ENCODE measurements at regions not wholly inside any gene's neighbourhood (a gene's known extent, or its start where the extent isn't known, plus 50 kb on each side); places are given as distances from the start of the nearest gene placed in this dataset.

DNA sequence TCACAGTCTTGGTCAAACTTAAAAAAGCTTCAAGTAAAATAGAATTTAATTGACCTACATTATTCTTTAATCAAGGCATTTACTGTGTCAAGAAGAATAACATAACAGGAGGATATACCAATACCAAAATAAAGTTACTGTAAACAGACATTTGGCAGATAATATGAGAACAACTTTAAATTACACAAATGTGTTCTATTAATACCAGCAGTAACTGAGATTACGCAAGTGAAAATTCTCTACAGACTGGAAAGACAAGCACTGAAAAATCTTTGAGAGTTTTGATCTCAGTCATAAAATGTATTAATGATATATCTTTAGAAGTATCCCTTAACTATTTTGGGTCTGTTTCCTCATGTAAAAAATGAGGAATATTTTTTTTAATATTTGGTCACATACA is 169.2 kb upstream of the SOX5 start:
- H3K36me3 Mint-ChIP-seq (ENCODE audit: unreplicated experiment) = no peaks in the 10 kb centered on the region
- TF ChIP-seq, protein P1, sequence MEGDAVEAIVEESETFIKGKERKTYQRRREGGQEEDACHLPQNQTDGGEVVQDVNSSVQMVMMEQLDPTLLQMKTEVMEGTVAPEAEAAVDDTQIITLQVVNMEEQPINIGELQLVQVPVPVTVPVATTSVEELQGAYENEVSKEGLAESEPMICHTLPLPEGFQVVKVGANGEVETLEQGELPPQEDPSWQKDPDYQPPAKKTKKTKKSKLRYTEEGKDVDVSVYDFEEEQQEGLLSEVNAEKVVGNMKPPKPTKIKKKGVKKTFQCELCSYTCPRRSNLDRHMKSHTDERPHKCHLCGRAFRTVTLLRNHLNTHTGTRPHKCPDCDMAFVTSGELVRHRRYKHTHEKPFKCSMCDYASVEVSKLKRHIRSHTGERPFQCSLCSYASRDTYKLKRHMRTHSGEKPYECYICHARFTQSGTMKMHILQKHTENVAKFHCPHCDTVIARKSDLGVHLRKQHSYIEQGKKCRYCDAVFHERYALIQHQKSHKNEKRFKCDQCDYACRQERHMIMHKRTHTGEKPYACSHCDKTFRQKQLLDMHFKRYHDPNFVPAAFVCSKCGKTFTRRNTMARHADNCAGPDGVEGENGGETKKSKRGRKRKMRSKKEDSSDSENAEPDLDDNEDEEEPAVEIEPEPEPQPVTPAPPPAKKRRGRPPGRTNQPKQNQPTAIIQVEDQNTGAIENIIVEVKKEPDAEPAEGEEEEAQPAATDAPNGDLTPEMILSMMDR (IDR thresholded peaks at IDR 0.05) = no peak
- no peak for DNase-seq (ENCODE audit: extremely low spot score, unreplicated experiment)

DNA sequence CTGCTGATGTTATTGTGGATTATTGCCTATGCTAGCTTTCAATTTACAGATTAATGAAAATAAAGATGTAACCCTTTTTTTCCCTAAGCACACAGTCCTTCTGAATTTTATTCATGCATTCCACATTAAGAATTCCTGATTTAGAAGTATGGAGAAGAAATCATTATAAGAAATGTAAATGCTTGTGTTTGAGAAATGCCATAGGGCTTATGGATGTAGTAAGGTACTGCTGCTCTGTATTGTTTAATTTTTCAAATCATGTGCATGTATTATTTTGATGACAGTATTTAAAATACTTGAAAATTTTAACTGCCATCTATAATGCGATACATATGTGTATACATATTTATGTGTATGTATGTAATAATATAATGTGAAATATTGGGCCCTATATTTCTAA is 167.1 kb upstream of the SOX5 start:
- peaks cover 8% of the 10 kb centered on the region for H3K9me3 Mint-ChIP-seq (ENCODE audit: unreplicated experiment)
- H3K27me3 Mint-ChIP-seq (ENCODE audit: unreplicated experiment) = no peaks in the 10 kb centered on the region
- no peak overlapping the region for H3K27ac Mint-ChIP-seq (ENCODE audit: unreplicated experiment)
- peaks cover 9% of the 10 kb centered on the region for H3K4me1 Mint-ChIP-seq (ENCODE audit: unreplicated experiment)
- DNase-seq (ENCODE audit: extremely low spot score, unreplicated experiment) = no peak
- no peak overlapping the region for H3K4me3 Mint-ChIP-seq (ENCODE audit: unreplicated experiment)
- TF ChIP-seq, protein P1 (IDR thresholded peaks at IDR 0.05) = no peak
- no peaks in the 10 kb centered on the region for H3K36me3 Mint-ChIP-seq (ENCODE audit: unreplicated experiment)

More for the DNA sequence above, 169.2 kb upstream of the SOX5 start:
- Mint-ChIP-seq H3K9me3 (ENCODE audit: unreplicated experiment) (peaks cover 8% of the 10 kb centered on the region), H3K4me1 (ENCODE audit: unreplicated experiment) (peaks cover 7% of the 10 kb centered on the region), H3K4me3 (ENCODE audit: unreplicated experiment) (no peak overlapping the region), H3K27ac (ENCODE audit: unreplicated experiment) (no peak overlapping the region), H3K27me3 (ENCODE audit: unreplicated experiment) (no peaks in the 10 kb centered on the region)

DNA sequence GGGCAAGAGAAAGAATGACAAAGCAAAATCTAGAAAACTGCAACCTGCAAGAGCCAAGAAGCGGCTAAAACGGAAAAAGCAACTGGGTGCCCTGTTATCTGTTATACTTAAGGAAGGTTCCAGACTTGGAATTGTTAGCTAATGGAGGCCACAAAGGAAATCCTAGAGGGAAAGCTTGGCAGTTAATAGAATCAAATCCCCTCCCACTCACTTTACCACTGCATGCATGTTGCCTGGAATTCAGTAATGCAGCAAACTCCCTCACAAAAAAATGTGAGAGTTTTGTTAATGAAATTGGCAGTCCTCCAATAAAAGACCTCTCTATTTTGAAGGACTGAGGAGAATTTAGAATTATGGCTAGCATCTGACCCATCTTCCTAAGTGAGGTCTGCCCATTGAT is 164.2 kb upstream of the SOX5 start:
- Mint-ChIP-seq H3K4me1 (ENCODE audit: unreplicated experiment) (peaks cover 16% of the 10 kb centered on the region), H3K27ac (ENCODE audit: unreplicated experiment) (no peak overlapping the region), H3K27me3 (ENCODE audit: unreplicated experiment) (no peaks in the 10 kb centered on the region), H3K9me3 (ENCODE audit: unreplicated experiment) (no peaks in the 10 kb centered on the region), H3K4me3 (ENCODE audit: unreplicated experiment) (no peak overlapping the region), H3K36me3 (ENCODE audit: unreplicated experiment) (no peaks in the 10 kb centered on the region)
- no peak for DNase-seq (ENCODE audit: extremely low spot score, unreplicated experiment)
- TF ChIP-seq, protein P1 (IDR thresholded peaks at IDR 0.05) = no peak

DNA sequence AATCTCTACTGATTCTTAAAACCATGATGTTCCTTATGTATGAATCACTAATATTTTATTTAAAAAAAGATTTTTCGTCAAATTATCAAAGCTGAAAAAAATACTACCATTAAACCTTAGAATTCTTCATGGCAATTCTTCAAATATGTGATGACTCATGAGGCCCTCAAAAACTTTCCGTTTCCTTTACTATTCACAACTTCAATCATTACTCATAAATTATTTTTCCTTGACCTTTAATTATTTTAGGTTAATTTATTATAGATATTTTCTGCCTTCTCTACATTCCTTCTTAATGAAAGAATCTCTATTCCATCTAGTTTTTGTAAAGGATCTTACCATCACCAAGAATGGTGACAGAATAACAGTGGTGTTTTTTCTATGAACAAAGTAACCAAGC is 162.1 kb upstream of the SOX5 start:
- peaks cover 5% of the 10 kb centered on the region for H3K27me3 Mint-ChIP-seq (ENCODE audit: unreplicated experiment)
- no peaks in the 10 kb centered on the region for H3K9me3 Mint-ChIP-seq (ENCODE audit: unreplicated experiment)
- no peak overlapping the region for H3K4me3 Mint-ChIP-seq (ENCODE audit: unreplicated experiment)
- DNase-seq (ENCODE audit: extremely low spot score, unreplicated experiment) = no peak
- H3K36me3 Mint-ChIP-seq (ENCODE audit: unreplicated experiment) = no peaks in the 10 kb centered on the region
- H3K27ac Mint-ChIP-seq (ENCODE audit: unreplicated experiment) = no peak overlapping the region
- H3K4me1 Mint-ChIP-seq (ENCODE audit: unreplicated experiment) = peaks cover 13% of the 10 kb centered on the region
- TF ChIP-seq, protein P1 (IDR thresholded peaks at IDR 0.05) = no peak

DNA sequence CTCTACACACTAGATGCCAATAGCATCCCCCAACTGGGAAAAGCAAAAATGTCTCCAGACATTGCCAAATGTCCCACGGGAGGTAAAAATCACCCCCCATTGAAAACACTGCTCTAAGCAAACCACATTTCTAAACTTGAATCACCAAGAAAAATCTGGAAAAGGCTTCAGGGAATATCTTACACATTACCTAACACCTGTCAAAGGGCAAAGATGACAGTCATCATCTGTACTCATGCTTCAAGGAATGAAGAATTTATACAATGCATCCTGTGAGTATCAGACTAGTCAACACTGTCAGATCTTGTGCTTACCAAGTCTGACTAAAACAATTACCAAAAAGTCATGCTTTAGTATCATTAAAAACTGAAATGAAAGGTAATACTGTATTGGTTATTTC is 161.6 kb upstream of the SOX5 start:
- H3K27me3 Mint-ChIP-seq (ENCODE audit: unreplicated experiment) = peaks cover 5% of the 10 kb centered on the region
- H3K27ac Mint-ChIP-seq (ENCODE audit: unreplicated experiment) = no peak overlapping the region
- peaks cover 13% of the 10 kb centered on the region for H3K4me1 Mint-ChIP-seq (ENCODE audit: unreplicated experiment)
- H3K9me3 Mint-ChIP-seq (ENCODE audit: unreplicated experiment) = no peaks in the 10 kb centered on the region
- TF ChIP-seq, protein P1 (IDR thresholded peaks at IDR 0.05) = no peak
- no peak for DNase-seq (ENCODE audit: extremely low spot score, unreplicated experiment)
- H3K36me3 Mint-ChIP-seq (ENCODE audit: unreplicated experiment) = no peaks in the 10 kb centered on the region
- H3K4me3 Mint-ChIP-seq (ENCODE audit: unreplicated experiment) = no peak overlapping the region
